Trophoblast cell (in vitro differentiated cells and primary cell): ENCODE measurements at regions not wholly inside any gene's neighbourhood (a gene's known extent, or its start where the extent isn't known, plus 50 kb on each side); places are given as distances from the start of the nearest gene placed in this dataset.
"Not testable (repeated sequence)": the region's sequence is repeated elsewhere in the genome, so short reads cannot be mapped to it uniquely, and the experiment has no call there.

ENCODE experiments used
- DNase-seq, 2 donors: peaks; one replicate each; pipeline ENCODE4 v3.0.0-alpha.2; 2016
- H2AFZ ChIP-seq: 2 replicates; pipeline ENCODE4 v1.6.1; 2013; ENCODE audit warnings: low read length, moderate library complexity, mild to moderate bottlenecking; ENCODE audit not compliant: insufficient read depth, poor library complexity
- H2AK5ac ChIP-seq: 2 replicates; pipeline ENCODE4 v1.6.1; 2013; ENCODE audit warnings: mild to moderate bottlenecking, low read length
- H2BK120ac ChIP-seq: 2 replicates; pipeline ENCODE4 v1.6.1; 2013; ENCODE audit warnings: low read length, mild to moderate bottlenecking, moderate library complexity; ENCODE audit not compliant: insufficient read depth, poor library complexity
- H2BK12ac ChIP-seq: 2 replicates; pipeline ENCODE4 v1.6.1; 2013; ENCODE audit warnings: mild to moderate bottlenecking, low read length, moderate library complexity
- H2BK5ac ChIP-seq: 2 replicates; pipeline ENCODE4 v1.6.1; 2013; ENCODE audit warnings: low read length, low read depth, moderate library complexity, mild to moderate bottlenecking; ENCODE audit not compliant: poor library complexity
- H3K14ac ChIP-seq: 2 replicates; pipeline ENCODE4 v1.6.1; 2013; ENCODE audit warnings: mild to moderate bottlenecking, low read length
- H3K18ac ChIP-seq: 2 replicates; pipeline ENCODE4 v1.6.1; 2013; ENCODE audit warnings: mild to moderate bottlenecking, low read length
- H3K23ac ChIP-seq: 2 replicates; pipeline ENCODE4 v1.6.1; 2013; ENCODE audit warnings: low read length
- H3K27ac ChIP-seq: 2 replicates; pipeline ENCODE4 v1.5.1; 2013; ENCODE audit warnings: low read depth, mild to moderate bottlenecking, inconsistent platforms, low read length, moderate library complexity
- H3K27me3 ChIP-seq: 2 replicates; pipeline ENCODE4 v1.6.1; 2013; ENCODE audit warnings: inconsistent platforms, mild to moderate bottlenecking, low read length, moderate library complexity; ENCODE audit not compliant: insufficient read depth
- H3K36me3 ChIP-seq, 2 experiments: 1 replicate in 1 of 2; 2 replicates in 1 of 2; pipeline ENCODE4 v1.6.1; 2013; ENCODE audit warnings: low read length in 2 of 2, mild to moderate bottlenecking in 2 of 2, moderate library complexity in 1 of 2; ENCODE audit not compliant: insufficient read depth in 2 of 2, control insufficient read depth in 1 of 2
- H3K4ac ChIP-seq: 2 replicates; pipeline ENCODE4 v1.6.1; 2013; ENCODE audit warnings: low read depth, mild to moderate bottlenecking, low read length, moderate library complexity
- H3K4me1 ChIP-seq, 2 experiments: 1 replicate in 1 of 2; 2 replicates in 1 of 2; pipeline ENCODE4 v1.6.1; 2013; ENCODE audit warnings: low read length in 2 of 2, mild to moderate bottlenecking in 2 of 2, moderate library complexity in 1 of 2; ENCODE audit not compliant: insufficient read depth in 2 of 2, control insufficient read depth in 1 of 2
- H3K4me2 ChIP-seq: 2 replicates; pipeline ENCODE4 v1.6.1; 2013; ENCODE audit warnings: inconsistent platforms, mild to moderate bottlenecking, low read length, moderate library complexity
- H3K4me3 ChIP-seq: 2 replicates; pipeline ENCODE4 v1.5.1; 2013; ENCODE audit warnings: mild to moderate bottlenecking, low read depth, low read length, inconsistent platforms
- H3K79me1 ChIP-seq: one replicate; pipeline ENCODE4 v1.6.1; 2013; ENCODE audit warnings: low read length
- H3K79me2 ChIP-seq: 2 replicates; pipeline ENCODE4 v1.6.1; 2013; ENCODE audit warnings: low read length, mild to moderate bottlenecking; ENCODE audit not compliant: control insufficient read depth, insufficient read depth, poor library complexity
- H3K9ac ChIP-seq: 2 replicates; pipeline ENCODE4 v1.6.1; 2013; ENCODE audit warnings: mild to moderate bottlenecking, low read length
- H3K9me3 ChIP-seq: 2 replicates; pipeline ENCODE4 v1.6.1; 2013; ENCODE audit warnings: low read depth, mild to moderate bottlenecking, control low read depth, inconsistent platforms, low read length; ENCODE audit not compliant: insufficient read depth
- H4K12ac ChIP-seq: 2 replicates; pipeline ENCODE4 v1.6.1; 2013; ENCODE audit warnings: low read depth, mild to moderate bottlenecking, low read length, moderate library complexity
- H4K8ac ChIP-seq: 2 replicates; pipeline ENCODE4 v1.6.1; 2013; ENCODE audit warnings: low read depth, mild to moderate bottlenecking, low read length, moderate library complexity
- H4K91ac ChIP-seq: one replicate; pipeline ENCODE4 v1.6.1; 2013; ENCODE audit warnings: low read depth, mild to moderate bottlenecking, low read length, moderate library complexity
- whole genome bisulfite sequencing: extraction: QIAGEN DNeasy Blood & Tissue Kit; methylation state at CpG from one replicate; pipeline ENCODE4 v1.1.7; 2013; ENCODE audit warnings: missing lambda C conversion rate; ENCODE audit not compliant: insufficient read length, insufficient coverage; ENCODE audit errors: extremely low coverage; 5-methylcytosine and 5-hydroxymethylcytosine counted together

- H2AK5ac ChIP-seq, H3K9ac ChIP-seq, H2BK120ac ChIP-seq, H3K79me2 ChIP-seq, H3K4me3 ChIP-seq, H3K4me1 ChIP-seq, H3K36me3 ChIP-seq, DNase-seq, H3K23ac ChIP-seq, H4K8ac ChIP-seq, H4K91ac ChIP-seq, H3K9me3 ChIP-seq, H3K27ac ChIP-seq, H3K79me1 ChIP-seq, H3K14ac ChIP-seq, H3K4me2 ChIP-seq, H4K12ac ChIP-seq, H2BK12ac ChIP-seq, H3K27me3 ChIP-seq, H2BK5ac ChIP-seq, H3K18ac ChIP-seq, H2AFZ ChIP-seq, H3K4ac ChIP-seq: not testable (repeated sequence)
- WGBS, result no CpG with 5 or more reads among the region's 22 CpGs
These were observed 505.1 kb downstream of the LRRC70 start for GRCh38 chr5:63083689-63084088.

DNA sequence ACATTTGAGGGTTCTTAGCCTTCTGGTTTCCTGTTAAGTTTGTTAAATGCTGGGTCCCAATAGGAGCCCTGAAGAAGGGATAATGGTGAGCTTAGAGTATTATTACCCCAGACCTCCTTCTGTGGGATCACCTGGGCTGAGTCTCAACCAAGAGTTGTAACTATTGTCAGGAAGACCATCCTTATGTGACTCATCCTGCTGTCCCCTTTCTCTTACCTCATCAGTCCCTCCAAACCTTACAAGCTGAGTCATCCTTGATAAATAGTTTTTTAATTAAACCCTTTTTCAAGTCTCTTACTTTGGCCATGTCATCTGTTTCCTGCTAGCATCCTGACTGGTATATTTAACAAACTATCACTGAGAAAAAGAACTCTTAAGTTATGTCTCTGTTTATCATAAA is 502.8 kb downstream of the LRRC70 start:
- Histone ChIP-seq H3K14ac (no peak overlapping the region), H3K36me3 (no peaks in the 10 kb centered on the region), H3K79me1 (no peaks in the 10 kb centered on the region), H3K4me2 (no peak overlapping the region), H2BK5ac (no peak overlapping the region), H3K4ac (no peak overlapping the region), H3K27me3 (no peaks in the 10 kb centered on the region), H4K8ac (no peak overlapping the region), H3K9me3 (peaks cover 2% of the 10 kb centered on the region), H2BK12ac (no peak overlapping the region), H3K9ac (no peak overlapping the region), H3K18ac (no peak overlapping the region), H3K23ac (no peak overlapping the region), H4K12ac (no peak overlapping the region), H2AK5ac (no peak overlapping the region), H3K27ac (no peak overlapping the region), H3K4me3 (no peak overlapping the region), H2AFZ (no peak overlapping the region), H4K91ac (no peak overlapping the region), H3K79me2 (no peaks in the 10 kb centered on the region), H3K4me1 (peaks cover 3 to 4% of the 10 kb centered on the region in 2 experiments), H2BK120ac (no peak overlapping the region)
- no peak for DNase-seq

- Histone ChIP-seq H3K9me3 (no peaks in the 10 kb centered on the region), H3K4me2 (no peak overlapping the region), H2AK5ac (no peak overlapping the region), H3K27ac (no peak overlapping the region), H2BK5ac (no peak overlapping the region), H2BK120ac (no peak overlapping the region), H4K91ac (no peak overlapping the region), H3K9ac (no peak overlapping the region), H3K23ac (no peak overlapping the region), H3K79me2 (no peaks in the 10 kb centered on the region), H3K36me3 (no peaks in the 10 kb centered on the region), H3K4me3 (no peak overlapping the region), H2AFZ (no peak overlapping the region), H3K18ac (no peak overlapping the region), H4K8ac (no peak overlapping the region), H3K27me3 (no peaks in the 10 kb centered on the region), H3K14ac (no peak overlapping the region), H3K4me1 (no peaks in the 10 kb centered on the region), H3K79me1 (no peaks in the 10 kb centered on the region), H4K12ac (no peak overlapping the region), H2BK12ac (no peak overlapping the region), H3K4ac (no peak overlapping the region)
- DNase-seq, result no peak
- no CpG with 5 or more reads among the region's 3 CpGs for WGBS
These were observed 491.4 kb downstream of the LRRC70 start for GRCh38 chr5:63070001-63070400.

DNA sequence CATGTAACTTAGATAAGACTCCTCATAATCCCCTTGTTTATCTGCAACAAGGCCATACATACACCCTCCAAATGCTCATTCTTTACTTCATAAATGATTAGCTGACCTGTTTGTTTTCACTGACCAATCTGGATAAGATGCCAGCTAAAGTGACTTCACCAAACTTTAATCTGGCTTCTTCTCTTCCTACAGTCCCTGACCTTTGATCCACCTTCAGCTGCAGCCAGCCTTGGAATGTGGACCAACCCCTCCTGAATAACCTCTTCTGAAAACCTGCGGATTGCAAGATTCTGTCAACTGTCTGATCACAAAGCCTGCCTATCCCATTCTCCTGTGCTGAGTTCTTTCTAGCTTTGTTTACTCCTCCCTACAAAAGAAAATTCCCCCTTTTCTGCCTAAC is 476.8 kb downstream of the LRRC70 start:
- Histone ChIP-seq H3K79me2 (no peaks in the 10 kb centered on the region), H3K9me3 (no peaks in the 10 kb centered on the region), H3K23ac (no peak overlapping the region), H3K18ac (no peak overlapping the region), H3K27ac (peak overlapping the region; percentile 66), H4K12ac (no peak overlapping the region), H3K4me3 (no peak overlapping the region), H3K36me3 (no peaks in the 10 kb centered on the region), H2AFZ (no peak overlapping the region), H3K27me3 (no peaks in the 10 kb centered on the region), H2BK12ac (no peak overlapping the region), H3K9ac (no peak overlapping the region), H3K4me1 (peaks cover 0 to 2% of the 10 kb centered on the region in 2 experiments), H2BK120ac (no peak overlapping the region), H2AK5ac (no peak overlapping the region), H2BK5ac (no peak overlapping the region), H3K14ac (no peak overlapping the region), H3K4ac (no peak overlapping the region), H4K91ac (no peak overlapping the region), H3K4me2 (peak overlapping the region; percentile 15), H3K79me1 (no peaks in the 10 kb centered on the region), H4K8ac (no peak overlapping the region)
- no CpG with 5 or more reads among the region's 1 CpG for WGBS
- peak; percentile 43 to 73 for DNase-seq
